Inferior parietal cortex (tissue), 1 donor: ENCODE measurements at regions not wholly inside any gene's neighbourhood (a gene's known extent, or its start where the extent isn't known, plus 50 kb on each side); places are given as distances from the start of the nearest gene placed in this dataset.
A peak's percentile ranks its signal among the peaks of the same experiment; 100 is the strongest.

Experiments used
- DNase-seq: peaks from one replicate; pipeline ENCODE4 v3.0.0-alpha.2; 2016; ENCODE audit errors: extremely low spot score

GRCh38 chr12:53836119-53836655 lies 84.4 kb upstream of the CISTR start:
- no peak for DNase-seq

- no peak for DNase-seq
Observed at GRCh38 chr12:53838978-53839377, 87.2 kb upstream of the CISTR start.

GRCh38 chr12:53840316-53840715 lies 88.5 kb upstream of the CISTR start:
- no peak for DNase-seq

GRCh38 chr12:53842686-53843085 lies 90.9 kb upstream of the CISTR start:
- DNase-seq, result no peak

GRCh38 chr12:53843545-53843944 lies 91.8 kb upstream of the CISTR start:
- DNase-seq, result no peak

- DNase-seq, result no peak
Observed at GRCh38 chr12:53844994-53845844, 93.4 kb upstream of the HOXC13 start.

- no peak for DNase-seq
Observed at GRCh38 chr12:53845932-53846331, 92.7 kb upstream of the HOXC13 start.

- DNase-seq, result no peak
Observed at GRCh38 chr12:53849113-53849512, 89.5 kb upstream of the HOXC13 start.

GRCh38 chr12:53849656-53850055 lies 89.0 kb upstream of the HOXC13 start:
- DNase-seq, result no peak

- no peak for DNase-seq
Observed at GRCh38 chr12:53852061-53852460, 86.6 kb upstream of the HOXC13 start.

GRCh38 chr12:53852992-53853391 lies 85.6 kb upstream of the HOXC13 start:
- no peak for DNase-seq

GRCh38 chr12:53854701-53855316 lies 83.8 kb upstream of the HOXC13 start:
- no peak for DNase-seq

- DNase-seq, result no peak
Observed at GRCh38 chr12:53856132-53856531, 82.5 kb upstream of the HOXC13 start.

- peak; percentile 6 for DNase-seq
Observed at GRCh38 chr12:53857666-53858065, 81.0 kb upstream of the HOXC13 start.

GRCh38 chr12:53860426-53861345 lies 77.9 kb upstream of the HOXC13 start:
- DNase-seq, result no peak

GRCh38 chr12:53862206-53862605 lies 76.4 kb upstream of the HOXC13 start:
- no peak for DNase-seq

GRCh38 chr12:53862831-53863230 lies 75.8 kb upstream of the HOXC13 start:
- DNase-seq, result no peak

GRCh38 chr12:53866727-53867126 lies 71.9 kb upstream of the HOXC13 start:
- no peak for DNase-seq

GRCh38 chr12:53867216-53868012 lies 71.2 kb upstream of the HOXC13 start:
- DNase-seq, result no peak

GRCh38 chr12:53868511-53868986 lies 70.1 kb upstream of the HOXC13 start:
- no peak for DNase-seq

- DNase-seq, result peak; percentile 11
Observed at GRCh38 chr12:53869500-53869899, 69.1 kb upstream of the HOXC13 start.
